ENCODE measurements at regions not wholly inside any gene's neighbourhood (a gene's known extent, or its start where the extent isn't known, plus 50 kb on each side); places are given as distances from the start of the nearest gene placed in this dataset.

DNA sequence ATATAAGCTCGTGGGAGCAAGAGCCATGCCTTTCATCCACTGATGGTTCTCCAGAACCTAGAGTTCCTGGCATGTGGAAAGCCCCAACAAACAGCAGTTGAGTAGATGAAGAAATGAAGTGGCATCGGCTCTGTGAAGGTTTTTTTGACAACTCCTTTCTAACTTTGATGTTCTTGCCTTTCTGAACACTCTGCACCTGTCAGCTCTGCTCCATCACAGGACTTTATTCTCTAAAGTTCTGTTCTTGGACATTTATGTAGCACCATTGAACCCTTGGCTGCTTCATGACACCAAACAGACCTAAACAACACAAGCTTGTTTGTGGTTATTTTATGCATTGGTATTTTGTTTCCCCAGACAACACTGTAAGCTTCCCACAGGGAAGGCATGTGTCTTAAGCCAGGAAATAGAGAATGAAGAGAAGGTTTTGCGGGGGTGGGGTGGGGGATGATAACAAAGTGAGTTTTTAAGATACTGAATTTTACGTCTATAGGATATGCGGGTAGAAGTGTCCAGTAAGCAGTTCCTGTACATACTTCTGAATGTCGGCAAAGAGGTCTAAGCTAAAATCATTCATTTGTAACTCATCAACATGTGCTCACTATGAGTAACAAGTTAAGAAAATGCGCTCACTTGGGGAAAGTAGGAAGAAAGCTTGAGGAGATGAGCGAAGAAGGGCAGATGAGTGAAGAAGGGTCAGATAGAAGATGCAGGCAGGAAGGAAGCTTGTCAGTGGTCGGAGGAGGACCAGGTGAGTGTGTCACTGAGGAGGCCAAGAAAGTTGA is 146.0 kb upstream of the PLEKHG7 start:
- Histone ChIP-seq H3K27ac (ENCODE audit: insufficient read depth, low read length, poor library complexity, severe bottlenecking) (no peak overlapping the region), H3K36me3 (ENCODE audit: control insufficient read depth, insufficient read depth, low read length) (no peaks in the 10 kb centered on the region), H3K27me3 (replicated peaks; ENCODE audit: control insufficient read depth, insufficient read depth, low read length, poor library complexity, severe bottlenecking) (no peaks in the 10 kb centered on the region), H3K9me3 (ENCODE audit: control insufficient read depth, low read length) (no peaks in the 10 kb centered on the region), H3K4me1 (ENCODE audit: control insufficient read depth, insufficient read depth, low read length, poor library complexity, severe bottlenecking) (peaks cover 10% of the 10 kb centered on the region), H3K4me3 (ENCODE audit: insufficient read depth, low read depth, low read length, poor library complexity, severe bottlenecking) (peak overlapping the region; percentile 22)
- DNase-seq: no peak

DNA sequence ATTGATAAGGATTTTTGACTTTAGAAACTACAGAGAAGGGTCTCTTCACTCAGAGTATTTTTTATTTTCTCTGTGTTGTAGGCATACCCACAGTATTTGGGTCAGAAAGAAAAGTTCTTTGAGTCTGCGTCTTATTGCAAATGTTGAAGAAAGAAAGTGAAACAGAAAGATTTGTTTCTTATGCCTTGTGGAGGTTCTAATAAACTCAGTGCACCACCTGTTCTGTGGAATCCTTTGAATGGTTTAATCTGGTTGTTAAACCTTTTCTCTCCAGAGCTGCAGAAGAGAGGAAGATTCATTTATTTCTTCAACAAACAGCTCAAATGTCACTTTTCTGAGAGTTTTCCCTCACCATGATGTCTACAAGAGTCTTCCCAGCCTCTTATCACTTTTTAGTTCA is 146.6 kb upstream of the PLEKHG7 start:
- no peaks in the 10 kb centered on the region for H3K27me3 ChIP-seq (replicated peaks; ENCODE audit: control insufficient read depth, insufficient read depth, low read length, poor library complexity, severe bottlenecking)
- H3K27ac ChIP-seq (ENCODE audit: insufficient read depth, low read length, poor library complexity, severe bottlenecking): no peak overlapping the region
- H3K4me3 ChIP-seq (ENCODE audit: insufficient read depth, low read depth, low read length, poor library complexity, severe bottlenecking): peak overlapping the region; percentile 22
- DNase-seq: no peak
- H3K36me3 ChIP-seq (ENCODE audit: control insufficient read depth, insufficient read depth, low read length): no peaks in the 10 kb centered on the region
- peaks cover 10% of the 10 kb centered on the region for H3K4me1 ChIP-seq (ENCODE audit: control insufficient read depth, insufficient read depth, low read length, poor library complexity, severe bottlenecking)
- no peaks in the 10 kb centered on the region for H3K9me3 ChIP-seq (ENCODE audit: control insufficient read depth, low read length)

DNA sequence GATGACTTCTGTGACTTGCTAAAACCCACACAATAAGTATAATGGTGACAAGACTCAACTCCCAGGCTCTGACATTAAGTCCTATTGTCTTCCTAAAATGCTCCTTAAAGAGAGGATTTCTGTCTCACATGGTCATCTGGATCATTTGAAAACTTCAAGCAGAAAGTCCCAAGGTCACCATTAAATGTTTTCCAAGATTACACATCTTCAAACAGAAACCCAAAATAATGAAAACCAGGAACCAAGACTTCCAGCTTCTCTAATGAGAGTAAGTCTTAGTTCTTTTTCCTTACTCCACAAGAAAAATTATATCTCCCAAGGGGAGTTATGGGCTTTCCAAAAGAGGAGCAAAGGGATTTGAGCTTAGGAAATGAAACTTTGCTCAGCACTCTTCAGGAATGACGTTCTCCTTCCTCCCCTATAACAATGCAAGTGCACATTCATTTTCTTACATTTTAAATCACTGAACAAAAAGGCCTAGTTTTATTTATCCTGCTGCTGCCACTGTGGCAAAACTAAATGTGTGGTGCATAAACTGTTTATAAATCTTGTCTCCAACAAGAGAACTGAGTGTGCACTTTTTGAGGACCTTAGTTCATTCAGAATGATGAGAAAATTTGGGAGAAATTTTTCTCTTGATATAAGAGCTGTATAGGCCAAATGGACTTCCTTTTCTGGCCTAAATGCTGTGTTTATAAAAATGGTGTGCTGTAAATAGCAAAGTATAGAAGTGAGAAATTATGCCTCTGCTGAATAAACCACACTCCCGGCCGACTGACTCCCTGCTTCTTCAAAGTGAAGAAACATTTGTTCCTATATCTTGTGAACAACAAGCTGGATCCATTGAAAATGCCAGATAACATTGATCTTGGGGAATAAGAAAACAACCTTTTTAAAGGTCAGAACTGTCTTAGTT is 148.4 kb upstream of the PLEKHG7 start:
- H3K4me3 ChIP-seq (ENCODE audit: insufficient read depth, low read depth, low read length, poor library complexity, severe bottlenecking): no peak overlapping the region
- DNase-seq: no peak
- H3K27me3 ChIP-seq (replicated peaks; ENCODE audit: control insufficient read depth, insufficient read depth, low read length, poor library complexity, severe bottlenecking): no peaks in the 10 kb centered on the region
- no peaks in the 10 kb centered on the region for H3K36me3 ChIP-seq (ENCODE audit: control insufficient read depth, insufficient read depth, low read length)
- H3K4me1 ChIP-seq (ENCODE audit: control insufficient read depth, insufficient read depth, low read length, poor library complexity, severe bottlenecking): peaks cover 10% of the 10 kb centered on the region
- H3K9me3 ChIP-seq (ENCODE audit: control insufficient read depth, low read length): no peaks in the 10 kb centered on the region
- H3K27ac ChIP-seq (ENCODE audit: insufficient read depth, low read length, poor library complexity, severe bottlenecking): no peak overlapping the region

DNA sequence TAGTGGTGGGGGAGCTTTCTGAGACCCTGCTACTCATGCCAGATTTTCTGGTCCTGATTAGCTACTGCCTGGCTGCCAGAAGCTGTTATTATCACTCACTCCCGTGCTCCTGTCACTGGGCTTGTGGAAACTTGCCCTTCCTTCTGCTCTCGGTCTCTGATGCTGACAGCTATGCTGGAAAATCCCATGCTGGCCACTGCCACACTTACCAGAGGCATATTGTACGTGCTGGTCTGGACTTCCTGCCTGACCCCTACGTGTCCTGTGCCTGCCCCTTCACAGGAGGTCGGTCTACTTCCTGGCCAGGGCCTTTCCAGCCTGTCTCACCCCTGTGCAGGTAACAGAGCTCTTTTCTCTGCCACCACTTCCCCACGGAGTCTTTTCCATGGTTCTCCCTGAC is 149.4 kb upstream of the PLEKHG7 start:
- H3K27me3 ChIP-seq (replicated peaks; ENCODE audit: control insufficient read depth, insufficient read depth, low read length, poor library complexity, severe bottlenecking): no peaks in the 10 kb centered on the region
- H3K4me1 ChIP-seq (ENCODE audit: control insufficient read depth, insufficient read depth, low read length, poor library complexity, severe bottlenecking): peaks cover 10% of the 10 kb centered on the region
- H3K36me3 ChIP-seq (ENCODE audit: control insufficient read depth, insufficient read depth, low read length): no peaks in the 10 kb centered on the region
- no peak for DNase-seq
- H3K4me3 ChIP-seq (ENCODE audit: insufficient read depth, low read depth, low read length, poor library complexity, severe bottlenecking): no peak overlapping the region
- no peaks in the 10 kb centered on the region for H3K9me3 ChIP-seq (ENCODE audit: control insufficient read depth, low read length)
- H3K27ac ChIP-seq (ENCODE audit: insufficient read depth, low read length, poor library complexity, severe bottlenecking): no peak overlapping the region

DNA sequence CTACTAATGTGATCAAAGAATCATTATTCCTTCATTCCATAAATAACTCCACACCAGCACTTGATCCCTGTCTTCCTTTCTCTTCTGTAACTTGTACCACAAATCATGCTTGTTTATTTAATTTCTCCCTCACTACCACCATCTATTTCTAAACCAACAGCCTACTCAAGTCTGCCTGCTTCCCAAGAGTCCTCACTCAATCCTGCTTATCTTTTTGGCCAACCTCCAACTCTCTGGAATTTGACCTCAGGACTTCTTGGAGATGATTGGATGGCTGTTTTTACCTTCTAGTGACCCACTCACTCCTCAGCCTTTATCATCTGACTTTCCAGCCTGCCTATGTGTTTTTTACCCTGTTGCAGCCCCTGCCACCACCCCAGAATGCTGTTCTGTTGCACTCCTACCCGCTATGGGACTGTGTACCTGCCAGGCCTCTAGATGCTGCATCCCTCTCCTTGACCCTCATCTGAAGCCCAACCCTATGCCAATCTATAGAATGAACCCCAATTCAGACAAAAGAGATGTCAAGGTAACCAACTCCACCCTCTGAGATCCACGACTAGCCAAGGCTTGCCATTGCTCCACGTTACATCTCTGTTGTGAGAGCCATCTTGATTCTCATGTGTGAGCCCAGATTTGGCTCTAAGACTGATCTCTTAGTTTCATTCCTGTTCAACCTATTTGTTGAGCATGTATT is 150.2 kb upstream of the PLEKHG7 start:
- no peaks in the 10 kb centered on the region for H3K36me3 ChIP-seq (ENCODE audit: control insufficient read depth, insufficient read depth, low read length)
- H3K27ac ChIP-seq (ENCODE audit: insufficient read depth, low read length, poor library complexity, severe bottlenecking): no peak overlapping the region
- no peaks in the 10 kb centered on the region for H3K9me3 ChIP-seq (ENCODE audit: control insufficient read depth, low read length)
- no peak overlapping the region for H3K4me3 ChIP-seq (ENCODE audit: insufficient read depth, low read depth, low read length, poor library complexity, severe bottlenecking)
- no peak for DNase-seq
- peaks cover 10% of the 10 kb centered on the region for H3K4me1 ChIP-seq (ENCODE audit: control insufficient read depth, insufficient read depth, low read length, poor library complexity, severe bottlenecking)
- H3K27me3 ChIP-seq (replicated peaks; ENCODE audit: control insufficient read depth, insufficient read depth, low read length, poor library complexity, severe bottlenecking): no peaks in the 10 kb centered on the region

DNA sequence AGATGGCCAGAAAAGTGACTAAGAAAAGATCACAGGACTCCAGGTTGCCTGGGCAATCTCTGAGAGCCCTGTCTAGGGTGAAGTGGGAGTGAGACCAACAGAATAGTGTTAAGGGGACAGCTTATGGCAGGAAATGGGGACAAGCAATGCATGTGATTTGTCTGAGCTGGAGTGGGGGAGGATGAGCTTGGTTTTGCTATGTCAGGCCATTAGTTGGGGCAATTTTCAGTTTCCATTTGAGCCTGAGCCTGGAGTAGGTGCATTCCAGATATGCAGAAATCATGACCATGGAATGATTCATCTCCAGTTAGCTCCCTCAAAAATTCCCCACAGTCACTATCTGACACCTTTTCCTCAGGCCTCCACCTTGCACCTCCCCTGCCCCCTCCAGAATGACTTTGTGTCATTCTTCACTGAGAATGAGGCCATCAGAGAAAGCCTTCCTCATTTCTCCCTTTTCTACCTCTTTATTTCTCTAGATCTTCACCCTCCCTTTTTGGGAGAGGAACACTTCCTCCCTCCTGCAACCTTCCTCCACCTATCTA is 150.9 kb upstream of the PLEKHG7 start:
- Histone ChIP-seq H3K36me3 (ENCODE audit: control insufficient read depth, insufficient read depth, low read length) (no peaks in the 10 kb centered on the region), H3K27me3 (replicated peaks; ENCODE audit: control insufficient read depth, insufficient read depth, low read length, poor library complexity, severe bottlenecking) (no peaks in the 10 kb centered on the region), H3K9me3 (ENCODE audit: control insufficient read depth, low read length) (no peaks in the 10 kb centered on the region), H3K4me1 (ENCODE audit: control insufficient read depth, insufficient read depth, low read length, poor library complexity, severe bottlenecking) (peaks cover 5% of the 10 kb centered on the region), H3K4me3 (ENCODE audit: insufficient read depth, low read depth, low read length, poor library complexity, severe bottlenecking) (no peak overlapping the region), H3K27ac (ENCODE audit: insufficient read depth, low read length, poor library complexity, severe bottlenecking) (no peak overlapping the region)
- DNase-seq: no peak

DNA sequence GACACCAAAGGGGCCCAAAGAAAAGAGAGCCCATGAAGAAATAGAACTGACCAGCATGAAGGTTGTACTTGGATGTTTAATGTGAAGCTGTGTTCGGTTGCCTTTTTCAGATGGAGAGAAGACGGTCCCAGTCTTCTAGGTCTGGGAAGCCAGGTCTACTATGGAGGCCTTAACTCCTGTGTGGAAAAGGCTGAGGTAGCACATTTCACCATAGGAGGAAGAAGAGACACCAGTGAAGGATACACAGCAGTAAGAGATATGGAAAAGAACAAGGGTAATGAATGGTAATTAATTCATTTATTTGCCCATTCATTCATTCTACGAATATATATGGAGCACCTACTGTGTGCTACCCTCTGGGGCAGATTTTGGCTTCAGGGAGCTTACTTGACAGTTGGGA is 151.6 kb upstream of the PLEKHG7 start:
- DNase-seq: no peak
- no peaks in the 10 kb centered on the region for H3K4me1 ChIP-seq (ENCODE audit: control insufficient read depth, insufficient read depth, low read length, poor library complexity, severe bottlenecking)
- no peaks in the 10 kb centered on the region for H3K9me3 ChIP-seq (ENCODE audit: control insufficient read depth, low read length)
- no peaks in the 10 kb centered on the region for H3K36me3 ChIP-seq (ENCODE audit: control insufficient read depth, insufficient read depth, low read length)
- H3K4me3 ChIP-seq (ENCODE audit: insufficient read depth, low read depth, low read length, poor library complexity, severe bottlenecking): no peak overlapping the region
- H3K27me3 ChIP-seq (replicated peaks; ENCODE audit: control insufficient read depth, insufficient read depth, low read length, poor library complexity, severe bottlenecking): no peaks in the 10 kb centered on the region
- no peak overlapping the region for H3K27ac ChIP-seq (ENCODE audit: insufficient read depth, low read length, poor library complexity, severe bottlenecking)

DNA sequence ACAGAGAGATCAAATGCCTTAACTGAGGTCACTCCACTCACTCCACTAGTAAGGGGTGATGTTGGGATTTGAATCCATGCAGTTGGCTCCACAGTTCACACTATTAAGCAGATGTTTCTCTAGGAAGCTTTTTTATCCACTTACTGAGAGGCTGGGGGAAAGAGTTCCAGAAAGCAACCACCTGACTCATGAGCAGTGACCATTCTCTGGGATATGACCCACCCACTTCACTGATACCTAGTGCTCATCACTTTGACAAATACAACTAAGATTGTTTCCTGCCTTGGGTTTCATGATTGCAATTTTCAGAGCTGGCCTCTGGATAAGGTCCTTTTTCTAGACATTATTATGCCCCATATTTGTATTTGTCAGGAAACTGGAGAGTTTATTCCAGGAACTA is 152.1 kb upstream of the PLEKHG7 start:
- DNase-seq: no peak
- Histone ChIP-seq H3K27me3 (replicated peaks; ENCODE audit: control insufficient read depth, insufficient read depth, low read length, poor library complexity, severe bottlenecking) (no peaks in the 10 kb centered on the region), H3K4me3 (ENCODE audit: insufficient read depth, low read depth, low read length, poor library complexity, severe bottlenecking) (no peak overlapping the region), H3K9me3 (ENCODE audit: control insufficient read depth, low read length) (no peaks in the 10 kb centered on the region), H3K36me3 (ENCODE audit: control insufficient read depth, insufficient read depth, low read length) (no peaks in the 10 kb centered on the region), H3K27ac (ENCODE audit: insufficient read depth, low read length, poor library complexity, severe bottlenecking) (no peak overlapping the region), H3K4me1 (ENCODE audit: control insufficient read depth, insufficient read depth, low read length, poor library complexity, severe bottlenecking) (no peaks in the 10 kb centered on the region)

DNA sequence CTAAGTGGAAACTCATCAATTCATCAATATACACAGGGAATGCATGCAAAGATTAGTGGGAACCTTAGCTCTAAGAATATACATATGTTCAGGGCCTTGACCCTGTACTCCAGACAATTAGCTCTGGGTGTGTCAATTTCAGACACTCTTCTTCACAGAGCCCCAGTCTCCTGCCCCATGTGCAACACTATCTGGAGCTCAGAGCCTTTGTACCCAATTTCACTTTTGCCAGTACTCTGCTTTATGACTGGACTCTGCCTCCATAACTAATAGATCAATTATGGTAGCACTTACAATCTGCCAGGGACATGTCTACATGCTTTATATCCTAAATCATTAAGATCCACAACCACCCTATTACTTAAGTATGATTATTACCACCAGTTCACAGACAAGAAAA is 152.5 kb upstream of the PLEKHG7 start:
- Histone ChIP-seq H3K4me3 (ENCODE audit: insufficient read depth, low read depth, low read length, poor library complexity, severe bottlenecking) (no peak overlapping the region), H3K4me1 (ENCODE audit: control insufficient read depth, insufficient read depth, low read length, poor library complexity, severe bottlenecking) (no peaks in the 10 kb centered on the region), H3K27ac (ENCODE audit: insufficient read depth, low read length, poor library complexity, severe bottlenecking) (no peak overlapping the region), H3K9me3 (ENCODE audit: control insufficient read depth, low read length) (no peaks in the 10 kb centered on the region), H3K36me3 (ENCODE audit: control insufficient read depth, insufficient read depth, low read length) (no peaks in the 10 kb centered on the region), H3K27me3 (replicated peaks; ENCODE audit: control insufficient read depth, insufficient read depth, low read length, poor library complexity, severe bottlenecking) (no peaks in the 10 kb centered on the region)
- DNase-seq: no peak

Measured in effector memory CD4-positive, alpha-beta T cell (primary cell).